Spleen (tissue), 7 donors: ENCODE measurements at regions not wholly inside any gene's neighbourhood (a gene's known extent, or its start where the extent isn't known, plus 50 kb on each side); places are given as distances from the start of the nearest gene placed in this dataset.

Source experiments
- CTCF ChIP-seq, 11 experiments: fragments of 200-600 bp in 7 of 11; fragments of 450-650 bp in 4 of 11; sonication (generic) in 4 of 11; IDR thresholded peaks in 8 of 11; conservative IDR thresholded peaks in 3 of 11; 1 replicate in 7 of 11; 2 replicates in 4 of 11; pipeline versions ENCODE4 v1.4.0 to v1.8.0; 2016 to 2021; ENCODE audit warnings: antibody characterized with exemption in 11 of 11, inconsistent platforms in 4 of 11, mild to moderate bottlenecking in 1 of 11
- POLR2A ChIP-seq, 3 donors: fragments of 450-650 bp; IDR thresholded peaks; one replicate each; pipeline ENCODE4 v1.5.1; 2017; ENCODE audit warnings: antibody characterized with exemption in 3 of 3, mild to moderate bottlenecking in 1 of 3
- POLR2AphosphoS5 ChIP-seq, 3 donors: sonication (generic); formaldehyde crosslinking; IDR thresholded peaks; one replicate each; pipeline ENCODE4 v1.5.1; 2017; ENCODE audit warnings: antibody characterized with exemption in 3 of 3
- donor health status: DM: no; HTN: no; CAD: no; lungs with moderate emphysema.
- donor health status: DM: no; HTN: no; CAD: no.
- donor health status: DM: no; HTN: no; CAD: no.

DNA sequence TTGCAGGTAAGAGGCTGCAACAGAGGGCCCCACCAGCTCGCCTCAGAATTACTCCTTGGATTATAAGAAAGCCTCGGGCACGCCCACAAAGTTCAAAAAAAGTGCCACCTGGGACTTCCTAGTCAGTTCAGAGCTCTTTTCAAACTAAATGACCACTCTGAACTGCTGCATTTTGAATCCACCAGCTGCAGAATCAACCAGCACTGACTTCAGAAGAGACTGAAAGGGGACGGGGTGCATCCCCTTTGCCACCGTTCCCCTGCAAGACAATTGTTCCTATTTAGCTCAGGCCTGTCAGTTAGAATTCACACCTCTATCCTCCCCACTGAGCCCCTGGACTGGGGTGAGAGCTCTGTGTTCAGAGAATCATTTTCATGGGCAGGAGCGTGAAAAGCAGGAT, 181.4 kb upstream of the GADL1 start:
- TF ChIP-seq POLR2AphosphoS5 (IDR thresholded peaks at IDR 0.05) (no peak), POLR2A (IDR thresholded peaks at IDR 0.05) (no peak), CTCF (IDR thresholded peaks at IDR 0.05 in 8 of 11, conservative IDR thresholded peaks at IDR 0.05 in 3 of 11) (no peak)
